ENCODE measurements at regions not wholly inside any gene's neighbourhood (a gene's known extent, or its start where the extent isn't known, plus 50 kb on each side); places are given as distances from the start of the nearest gene placed in this dataset.

DNA sequence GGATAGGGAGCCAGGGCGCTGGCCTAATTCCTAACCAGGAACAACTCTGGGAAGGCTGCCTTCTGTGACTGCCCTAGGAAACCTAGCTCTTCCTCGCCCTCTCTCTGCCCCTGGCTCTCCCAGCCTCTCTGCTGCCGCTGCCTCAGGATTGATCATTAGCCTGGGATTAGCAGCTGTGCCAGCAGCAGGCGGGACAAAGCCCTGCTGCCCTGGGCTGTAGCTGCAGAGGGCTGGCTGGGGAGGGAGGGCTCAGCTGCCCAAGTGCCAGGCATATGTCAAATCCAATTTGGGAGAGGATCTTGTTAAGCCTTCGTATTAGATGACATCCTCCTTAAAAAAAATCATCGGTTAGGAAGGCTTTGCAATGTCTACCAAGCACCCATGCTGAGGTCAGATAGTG lies 144.8 kb upstream of the CCL2 start:
- Histone ChIP-seq H3K4me3 (ENCODE audit: control insufficient read depth in 1 of 2, extremely low read depth in 1 of 2, low read length in 1 of 2) (no peak overlapping the region), H3K36me3 (ENCODE audit: control insufficient read depth in 2 of 2, extremely low read depth in 1 of 2, insufficient read depth in 1 of 2, low read length in 1 of 2) (no peaks in the 10 kb centered on the region), H3K27me3 (replicated peaks in 1 of 2; ENCODE audit: control insufficient read depth in 2 of 2, extremely low read depth in 1 of 2, insufficient read depth in 2 of 2, low read length in 1 of 2) (peaks cover 0 to 5% of the 10 kb centered on the region in 2 experiments), H3K27ac (ENCODE audit: low read length) (no peak overlapping the region), H3K9me3 (no peaks in the 10 kb centered on the region), H3K4me1 (ENCODE audit: control insufficient read depth in 1 of 2, extremely low read depth in 1 of 2, insufficient read depth in 2 of 2, low read length in 2 of 2) (no peaks in the 10 kb centered on the region)
- DNase-seq = no peak
- Mint-ChIP-seq H3K4me3 (no peak overlapping the region), H3K9me3 (no peaks in the 10 kb centered on the region), H3K36me3 (no peaks in the 10 kb centered on the region), H3K4me1 (no peaks in the 10 kb centered on the region), H3K27ac (no peak overlapping the region), H3K27me3 (peaks cover 29 to 34% of the 10 kb centered on the region in 2 donors)
- no peak for ATAC-seq (replicated peaks in 1 of 4)
- POLR2A ChIA-PET = no interaction called here
- 70% methylated on average over 5 of the region's 6 CpGs for WGBS (ENCODE audit: insufficient coverage)
- CTCF ChIA-PET = no interaction called here

DNA sequence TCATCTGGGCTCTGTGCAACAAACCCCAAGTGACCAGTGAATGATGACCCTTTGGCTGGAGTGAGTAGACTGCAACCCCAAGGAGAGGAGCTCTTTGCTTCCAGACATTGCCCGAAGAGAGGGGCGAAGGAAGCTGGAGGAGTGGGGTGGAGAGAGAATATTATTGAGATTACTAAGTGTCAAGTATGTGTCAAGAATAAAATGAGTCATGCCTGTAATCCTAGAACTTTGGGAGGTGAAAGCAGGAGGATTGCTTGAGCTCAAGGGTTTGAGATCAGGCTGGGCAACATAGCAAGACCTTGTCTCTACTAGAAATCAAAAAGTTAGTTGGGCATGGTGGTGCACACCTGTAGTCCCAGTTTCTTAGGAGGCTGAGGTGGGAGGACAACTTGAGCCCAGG lies 142.0 kb upstream of the CCL2 start:
- no peaks in the 10 kb centered on the region for H3K9me3 ChIP-seq
- peaks cover 0 to 5% of the 10 kb centered on the region in 2 experiments for H3K27me3 ChIP-seq (replicated peaks in 1 of 2; ENCODE audit: control insufficient read depth in 2 of 2, extremely low read depth in 1 of 2, insufficient read depth in 2 of 2, low read length in 1 of 2)
- no peaks in the 10 kb centered on the region for H3K4me1 ChIP-seq (ENCODE audit: control insufficient read depth in 1 of 2, extremely low read depth in 1 of 2, insufficient read depth in 2 of 2, low read length in 2 of 2)
- H3K9me3 Mint-ChIP-seq = no peaks in the 10 kb centered on the region
- ATAC-seq (replicated peaks in 1 of 4) = no peak
- CTCF ChIA-PET = no interaction called here
- peaks cover 23 to 25% of the 10 kb centered on the region in 2 donors for H3K27me3 Mint-ChIP-seq
- POLR2A ChIA-PET = interaction anchor here in 1 of 2 donors (0.7 kb wide), 1 partner anchor 320 kb away, joined by 3 read pairs; no protein-coding TSS in a partner anchor
- H3K4me3 ChIP-seq (ENCODE audit: control insufficient read depth in 1 of 2, extremely low read depth in 1 of 2, low read length in 1 of 2) = no peak overlapping the region
- no peak overlapping the region for H3K4me3 Mint-ChIP-seq
- H3K4me1 Mint-ChIP-seq = no peaks in the 10 kb centered on the region
- H3K36me3 ChIP-seq (ENCODE audit: control insufficient read depth in 2 of 2, extremely low read depth in 1 of 2, insufficient read depth in 1 of 2, low read length in 1 of 2) = no peaks in the 10 kb centered on the region
- no peaks in the 10 kb centered on the region for H3K36me3 Mint-ChIP-seq
- DNase-seq = no peak
- WGBS (ENCODE audit: insufficient coverage) = 83% methylated on average over 2 of the region's 2 CpGs
- H3K27ac Mint-ChIP-seq = no peak overlapping the region
- no peak overlapping the region for H3K27ac ChIP-seq (ENCODE audit: low read length)

DNA sequence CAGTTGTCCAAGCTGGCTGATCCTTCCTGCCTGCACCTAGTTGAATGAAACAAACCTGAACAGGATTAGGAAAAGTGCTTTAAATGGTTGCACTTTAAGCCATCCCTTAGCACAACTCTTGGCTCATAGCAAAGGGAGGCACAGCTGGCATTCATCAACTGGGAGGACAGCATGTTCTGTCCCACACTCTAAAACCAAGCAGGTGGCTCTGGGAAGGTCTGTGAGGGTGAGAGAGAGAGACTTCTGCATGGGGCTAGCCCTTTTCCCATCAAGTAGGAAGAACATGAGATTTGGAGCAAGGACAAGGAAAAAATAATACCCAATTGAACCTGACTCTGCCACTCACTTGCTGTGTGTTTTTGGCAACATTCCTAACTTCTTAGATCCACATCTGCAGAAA lies 140.9 kb upstream of the CCL2 start:
- Mint-ChIP-seq H3K27ac (no peak overlapping the region), H3K4me1 (no peaks in the 10 kb centered on the region), H3K9me3 (no peaks in the 10 kb centered on the region), H3K27me3 (peaks cover 23% of the 10 kb centered on the region in 2 donors), H3K4me3 (no peak overlapping the region), H3K36me3 (no peaks in the 10 kb centered on the region)
- no peak overlapping the region for H3K27ac ChIP-seq (ENCODE audit: low read length)
- no peaks in the 10 kb centered on the region for H3K4me1 ChIP-seq (ENCODE audit: control insufficient read depth in 1 of 2, extremely low read depth in 1 of 2, insufficient read depth in 2 of 2, low read length in 2 of 2)
- POLR2A ChIA-PET = no interaction called here
- DNase-seq (no peak), ATAC-seq (replicated peaks in 1 of 4) (no peak)
- peaks cover 0 to 5% of the 10 kb centered on the region in 2 experiments for H3K27me3 ChIP-seq (replicated peaks in 1 of 2; ENCODE audit: control insufficient read depth in 2 of 2, extremely low read depth in 1 of 2, insufficient read depth in 2 of 2, low read length in 1 of 2)
- no peaks in the 10 kb centered on the region for H3K9me3 ChIP-seq
- no peak overlapping the region for H3K4me3 ChIP-seq (ENCODE audit: control insufficient read depth in 1 of 2, extremely low read depth in 1 of 2, low read length in 1 of 2)
- H3K36me3 ChIP-seq (ENCODE audit: control insufficient read depth in 2 of 2, extremely low read depth in 1 of 2, insufficient read depth in 1 of 2, low read length in 1 of 2) = no peaks in the 10 kb centered on the region
- CTCF ChIA-PET = no interaction called here

DNA sequence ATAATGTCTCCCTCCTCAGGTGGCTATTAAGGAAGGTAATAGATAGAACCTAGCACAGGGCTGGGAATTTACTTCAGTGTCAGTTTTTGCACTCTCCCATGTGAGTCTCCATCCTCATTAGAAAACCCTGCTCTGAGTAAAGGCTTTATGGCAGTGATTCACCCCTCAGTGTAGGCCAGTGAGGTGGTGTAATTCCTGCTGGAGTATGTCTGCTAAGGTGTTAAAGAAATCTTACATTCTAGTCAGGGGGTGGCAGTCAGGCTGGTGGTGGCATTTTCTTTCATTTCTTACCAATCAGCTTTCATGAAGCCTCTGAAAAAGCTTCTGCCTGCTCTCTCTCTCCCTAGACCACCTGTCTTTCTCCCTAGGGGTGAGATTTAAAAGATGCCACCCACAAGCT lies 138.8 kb upstream of the CCL2 start:
- CTCF ChIA-PET = no interaction called here
- Histone ChIP-seq H3K4me1 (ENCODE audit: control insufficient read depth in 1 of 2, extremely low read depth in 1 of 2, insufficient read depth in 2 of 2, low read length in 2 of 2) (no peaks in the 10 kb centered on the region), H3K27me3 (replicated peaks in 1 of 2; ENCODE audit: control insufficient read depth in 2 of 2, extremely low read depth in 1 of 2, insufficient read depth in 2 of 2, low read length in 1 of 2) (peaks cover 0 to 2% of the 10 kb centered on the region in 2 experiments), H3K36me3 (ENCODE audit: control insufficient read depth in 2 of 2, extremely low read depth in 1 of 2, insufficient read depth in 1 of 2, low read length in 1 of 2) (no peaks in the 10 kb centered on the region), H3K4me3 (ENCODE audit: control insufficient read depth in 1 of 2, extremely low read depth in 1 of 2, low read length in 1 of 2) (no peak overlapping the region), H3K27ac (ENCODE audit: low read length) (no peak overlapping the region), H3K9me3 (no peaks in the 10 kb centered on the region)
- no peaks in the 10 kb centered on the region for H3K36me3 Mint-ChIP-seq
- peaks cover 0 to 1% (median 0%) of the 10 kb centered on the region in 3 donors for H3K9me3 Mint-ChIP-seq
- no peak for DNase-seq
- H3K4me3 Mint-ChIP-seq = no peak overlapping the region
- peaks cover 18 to 28% of the 10 kb centered on the region in 2 donors for H3K27me3 Mint-ChIP-seq
- no peak for ATAC-seq (replicated peaks in 1 of 4)
- H3K4me1 Mint-ChIP-seq = no peaks in the 10 kb centered on the region
- POLR2A ChIA-PET = no interaction called here
- no peak overlapping the region for H3K27ac Mint-ChIP-seq

DNA sequence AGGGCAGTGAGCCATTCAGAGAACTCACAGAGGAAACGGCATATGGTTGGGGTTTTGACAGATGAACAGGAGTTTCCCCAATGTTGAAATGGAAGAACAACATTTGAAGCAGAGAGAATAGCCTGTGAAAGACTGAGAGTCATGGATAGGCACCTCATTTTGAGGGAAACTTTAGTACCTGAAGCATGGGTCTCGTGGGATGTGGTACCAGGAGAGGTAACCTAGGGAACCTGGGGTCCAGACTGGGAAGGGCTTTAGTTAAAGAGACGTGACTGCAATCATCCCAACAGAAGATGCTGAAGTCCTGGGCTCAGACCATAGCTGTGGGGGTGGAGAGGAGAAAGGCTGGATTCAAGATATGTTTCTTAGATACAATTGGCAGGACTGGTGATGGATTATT lies 137.8 kb upstream of the CCL2 start:
- Histone ChIP-seq H3K27me3 (replicated peaks in 1 of 2; ENCODE audit: control insufficient read depth in 2 of 2, extremely low read depth in 1 of 2, insufficient read depth in 2 of 2, low read length in 1 of 2) (peaks cover 2 to 3% of the 10 kb centered on the region in 2 experiments), H3K9me3 (no peaks in the 10 kb centered on the region), H3K4me1 (ENCODE audit: control insufficient read depth in 1 of 2, extremely low read depth in 1 of 2, insufficient read depth in 2 of 2, low read length in 2 of 2) (no peaks in the 10 kb centered on the region), H3K36me3 (ENCODE audit: control insufficient read depth in 2 of 2, extremely low read depth in 1 of 2, insufficient read depth in 1 of 2, low read length in 1 of 2) (no peaks in the 10 kb centered on the region), H3K27ac (ENCODE audit: low read length) (no peak overlapping the region), H3K4me3 (ENCODE audit: control insufficient read depth in 1 of 2, extremely low read depth in 1 of 2, low read length in 1 of 2) (no peak overlapping the region)
- Mint-ChIP-seq H3K36me3 (no peaks in the 10 kb centered on the region), H3K27me3 (peaks cover 26 to 35% of the 10 kb centered on the region in 2 donors), H3K4me3 (no peak overlapping the region), H3K4me1 (no peaks in the 10 kb centered on the region), H3K9me3 (peaks cover 0 to 5% (median 0%) of the 10 kb centered on the region in 3 donors), H3K27ac (no peak overlapping the region)
- ChIA-PET POLR2A (no interaction called here), CTCF (no interaction called here)
- WGBS (ENCODE audit: insufficient coverage) = 35% methylated on average over 3 of the region's 3 CpGs
- ATAC-seq (replicated peaks in 1 of 4) (no peak), DNase-seq (no peak)

DNA sequence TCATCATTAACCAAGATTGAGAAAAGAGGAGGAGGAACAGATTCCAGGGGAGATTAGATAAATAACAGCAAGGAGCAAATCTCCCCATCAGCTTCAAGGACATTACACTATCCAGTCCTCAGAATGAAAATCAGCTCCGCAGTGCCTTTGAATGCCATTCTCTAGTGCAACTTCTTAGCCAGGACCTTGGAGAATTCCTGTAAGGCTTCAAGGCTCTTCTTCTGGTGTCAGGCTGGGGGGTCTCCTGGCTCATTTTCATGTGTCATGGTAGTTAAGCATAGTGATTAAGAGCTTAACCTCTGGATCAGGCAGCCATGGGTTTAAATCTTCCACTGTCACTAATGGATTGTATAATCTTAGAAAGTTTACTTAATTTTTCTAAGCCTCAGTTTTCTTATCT lies 137.3 kb upstream of the CCL2 start:
- WGBS (ENCODE audit: insufficient coverage) = no CpG with 5 or more reads among the region's 1 CpG

DNA sequence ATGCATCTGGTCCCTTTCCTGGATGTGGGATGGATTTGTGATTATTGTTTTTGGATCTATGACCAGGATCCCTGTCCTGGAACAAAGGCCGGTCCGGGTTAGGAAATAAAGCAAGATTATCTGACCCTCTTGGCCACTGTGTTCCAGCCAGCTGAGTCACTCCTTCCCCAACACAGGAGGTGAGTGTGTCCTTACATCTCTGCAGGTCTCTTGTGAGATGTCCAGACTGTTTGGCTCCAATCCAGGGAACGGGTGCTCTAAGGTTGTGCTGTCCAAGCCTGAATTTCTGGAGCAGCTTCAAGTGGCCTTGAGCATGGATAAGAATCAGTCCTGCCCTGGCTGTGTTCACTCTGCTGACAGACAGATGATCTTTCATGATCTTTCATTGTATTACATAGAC lies 136.5 kb upstream of the CCL2 start:
- H3K27me3 Mint-ChIP-seq = peaks cover 21 to 36% of the 10 kb centered on the region in 2 donors
- Histone ChIP-seq H3K36me3 (ENCODE audit: control insufficient read depth in 2 of 2, extremely low read depth in 1 of 2, insufficient read depth in 1 of 2, low read length in 1 of 2) (no peaks in the 10 kb centered on the region), H3K4me3 (ENCODE audit: control insufficient read depth in 1 of 2, extremely low read depth in 1 of 2, low read length in 1 of 2) (no peak overlapping the region), H3K27me3 (replicated peaks in 1 of 2; ENCODE audit: control insufficient read depth in 2 of 2, extremely low read depth in 1 of 2, insufficient read depth in 2 of 2, low read length in 1 of 2) (peaks cover 2 to 7% of the 10 kb centered on the region in 2 experiments), H3K27ac (ENCODE audit: low read length) (no peak overlapping the region), H3K9me3 (no peaks in the 10 kb centered on the region), H3K4me1 (ENCODE audit: control insufficient read depth in 1 of 2, extremely low read depth in 1 of 2, insufficient read depth in 2 of 2, low read length in 2 of 2) (no peaks in the 10 kb centered on the region)
- ChIA-PET CTCF (no interaction called here), POLR2A (no interaction called here)
- 36% methylated on average over 1 of the region's 3 CpGs for WGBS (ENCODE audit: insufficient coverage)
- DNase-seq (no peak), ATAC-seq (replicated peaks in 1 of 4) (no peak)
- H3K4me1 Mint-ChIP-seq = no peaks in the 10 kb centered on the region
- H3K4me3 Mint-ChIP-seq = no peak overlapping the region
- no peak overlapping the region for H3K27ac Mint-ChIP-seq
- peaks cover 0 to 5% (median 0%) of the 10 kb centered on the region in 3 donors for H3K9me3 Mint-ChIP-seq
- no peaks in the 10 kb centered on the region for H3K36me3 Mint-ChIP-seq

More for the DNA sequence above, 137.3 kb upstream of the CCL2 start:
- Mint-ChIP-seq H3K4me1 (no peaks in the 10 kb centered on the region), H3K27me3 (peaks cover 26 to 40% of the 10 kb centered on the region in 2 donors), H3K4me3 (no peak overlapping the region), H3K36me3 (no peaks in the 10 kb centered on the region), H3K27ac (no peak overlapping the region), H3K9me3 (peaks cover 0 to 5% (median 0%) of the 10 kb centered on the region in 3 donors)
- CTCF ChIA-PET = no interaction called here
- H3K9me3 ChIP-seq = no peaks in the 10 kb centered on the region
- ATAC-seq (replicated peaks in 1 of 4) (no peak), DNase-seq (no peak)
- POLR2A ChIA-PET = no interaction called here
- H3K4me1 ChIP-seq (ENCODE audit: control insufficient read depth in 1 of 2, extremely low read depth in 1 of 2, insufficient read depth in 2 of 2, low read length in 2 of 2) = no peaks in the 10 kb centered on the region
- H3K27me3 ChIP-seq (replicated peaks in 1 of 2; ENCODE audit: control insufficient read depth in 2 of 2, extremely low read depth in 1 of 2, insufficient read depth in 2 of 2, low read length in 1 of 2) = peaks cover 2 to 3% of the 10 kb centered on the region in 2 experiments
- H3K4me3 ChIP-seq (ENCODE audit: control insufficient read depth in 1 of 2, extremely low read depth in 1 of 2, low read length in 1 of 2) = no peak overlapping the region
- no peak overlapping the region for H3K27ac ChIP-seq (ENCODE audit: low read length)
- no peaks in the 10 kb centered on the region for H3K36me3 ChIP-seq (ENCODE audit: control insufficient read depth in 2 of 2, extremely low read depth in 1 of 2, insufficient read depth in 1 of 2, low read length in 1 of 2)
